Caco-2 (cell line): ENCODE measurements at regions not wholly inside any gene's neighbourhood (a gene's known extent, or its start where the extent isn't known, plus 50 kb on each side); places are given as distances from the start of the nearest gene placed in this dataset.

Experiments
- BruUV-seq: library from RNA; stranded (reverse); fragments of 400-500 nt; replicated peaks from 2 replicates; lab custom pipeline; 2021; lab: Mats Ljungman, UMichigan
- CTCF ChIA-PET: fragments of 300-600 bp; sonication (Branson Sonifier 250); formaldehyde crosslinking; loops from one replicate; lab custom pipeline; 2022; ENCODE audit warnings: antibody characterized with exemption; lab: Charles Lee
- POLR2A ChIA-PET: fragments of 300-600 bp; sonication (Branson Sonifier 250); formaldehyde crosslinking; loops from one replicate; lab custom pipeline; 2022; ENCODE audit warnings: antibody characterized with exemption; lab: Charles Lee
- DNase-seq, 2 experiments: peaks; one replicate each; pipeline versions ENCODE4 v3.0.0 to v3.0.0-alpha.2; 2020 to 2022
- H3K27me3 ChIP-seq: replicated peaks from 2 replicates; pipeline ENCODE4 v1.6.0; 2011; ENCODE audit warnings: low read length; ENCODE audit not compliant: control insufficient read depth, insufficient read depth
- H3K36me3 ChIP-seq: 2 replicates; pipeline ENCODE4 v1.5.1; 2011; ENCODE audit warnings: low read length; ENCODE audit not compliant: control insufficient read depth, insufficient read depth
- H3K4me1 ChIP-seq: fragments of 250-450 bp; sonication (Bioruptor Pico); 2 replicates; pipeline ENCODE4 v1.5.1; 2020; ENCODE audit warnings: mild to moderate bottlenecking
- H3K4me3 ChIP-seq: 2 replicates; pipeline ENCODE4 v1.5.1; 2011; ENCODE audit warnings: low read depth, mild to moderate bottlenecking, control low read depth, low read length
- H3K9me3 ChIP-seq: fragments of 250-450 bp; sonication (Bioruptor Pico); 2 replicates; pipeline ENCODE4 v1.5.1; 2020; ENCODE audit warnings: mild to moderate bottlenecking, moderate library complexity
- H3K27ac Mint-ChIP-seq: one replicate; pipeline ENCODE4 v1.8.0; 2022; ENCODE audit warnings: mixed read lengths; ENCODE audit not compliant: unreplicated experiment
- H3K27me3 Mint-ChIP-seq: one replicate; pipeline ENCODE4 v1.8.0; 2022; ENCODE audit warnings: mixed read lengths; ENCODE audit not compliant: insufficient read depth, unreplicated experiment
- H3K36me3 Mint-ChIP-seq: one replicate; pipeline ENCODE4 v1.8.0; 2022; ENCODE audit warnings: mild to moderate bottlenecking, mixed read lengths; ENCODE audit not compliant: insufficient read depth, unreplicated experiment
- H3K4me1 Mint-ChIP-seq: one replicate; pipeline ENCODE4 v1.8.0; 2022; ENCODE audit warnings: low read depth, mixed read lengths; ENCODE audit not compliant: unreplicated experiment
- H3K4me3 Mint-ChIP-seq: one replicate; pipeline ENCODE4 v1.8.0; 2022; ENCODE audit warnings: mild to moderate bottlenecking, moderate library complexity, mixed read lengths; ENCODE audit not compliant: unreplicated experiment
- H3K9me3 Mint-ChIP-seq: one replicate; pipeline ENCODE4 v1.8.0; 2022; ENCODE audit warnings: mixed read lengths; ENCODE audit not compliant: unreplicated experiment
- intact Hi-C: fragments of 100-400 bp; cut with micrococcal nuclease; formaldehyde crosslinking; loops from one replicate; pipeline ENCODE4 v1.10.0; 2022; ENCODE audit not compliant: unreplicated experiment
- TF ChIP-seq, protein P1 (sequence below), 2 experiments: fragments of 200-600 bp in 1 of 2; IDR thresholded peaks; 1 replicate in 1 of 2; 2 replicates in 1 of 2; pipeline versions ENCODE4 v1.5.1 to v1.8.0; 2011 to 2022; ENCODE audit warnings: antibody characterized with exemption in 1 of 2, control low read depth in 1 of 2, inconsistent platforms in 1 of 2, low read depth in 1 of 2, low read length in 1 of 2, mild to moderate bottlenecking in 1 of 2, moderate library complexity in 1 of 2; ENCODE audit not compliant: insufficient read depth in 1 of 2, severe bottlenecking in 1 of 2, unreplicated experiment in 1 of 2

DNA sequence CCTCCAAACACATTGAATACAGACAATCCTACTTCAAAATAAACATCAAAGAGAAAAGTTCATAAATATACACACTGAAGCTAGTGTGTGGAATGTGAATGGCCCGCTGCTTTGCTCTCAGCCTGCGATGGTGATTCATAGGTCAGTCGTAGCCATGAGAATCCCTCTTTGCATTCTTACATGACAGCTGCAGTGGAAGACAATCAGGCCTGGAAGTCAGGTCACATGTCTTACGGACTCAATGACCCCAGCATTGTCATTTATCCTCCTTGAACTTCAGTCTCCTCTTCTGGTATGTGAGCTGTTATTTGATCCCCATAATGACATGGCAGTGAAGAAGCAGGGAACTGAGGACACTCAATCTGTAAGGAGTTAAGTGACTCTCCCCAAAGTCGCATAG, 217.8 kb upstream of the EOMES start:
- Histone ChIP-seq H3K27me3 (no peaks in the 10 kb centered on the region), H3K4me1 (no peaks in the 10 kb centered on the region), H3K36me3 (no peaks in the 10 kb centered on the region), H3K4me3 (no peak overlapping the region), H3K9me3 (no peaks in the 10 kb centered on the region)
- no peaks in the 10 kb centered on the region for H3K36me3 Mint-ChIP-seq
- ChIA-PET POLR2A (no interaction called here), CTCF (no interaction called here)
- no peak overlapping the region for H3K4me3 Mint-ChIP-seq
- intact Hi-C loops = loop anchor here (5.0 kb wide), 1 partner anchor 228 kb away; no protein-coding TSS in a partner anchor
- DNase-seq = no peak
- peaks cover 2% of the 10 kb centered on the region for H3K27me3 Mint-ChIP-seq
- no TSS peak for BruUV-seq
- no peak overlapping the region for H3K27ac Mint-ChIP-seq
- TF ChIP-seq, protein P1, sequence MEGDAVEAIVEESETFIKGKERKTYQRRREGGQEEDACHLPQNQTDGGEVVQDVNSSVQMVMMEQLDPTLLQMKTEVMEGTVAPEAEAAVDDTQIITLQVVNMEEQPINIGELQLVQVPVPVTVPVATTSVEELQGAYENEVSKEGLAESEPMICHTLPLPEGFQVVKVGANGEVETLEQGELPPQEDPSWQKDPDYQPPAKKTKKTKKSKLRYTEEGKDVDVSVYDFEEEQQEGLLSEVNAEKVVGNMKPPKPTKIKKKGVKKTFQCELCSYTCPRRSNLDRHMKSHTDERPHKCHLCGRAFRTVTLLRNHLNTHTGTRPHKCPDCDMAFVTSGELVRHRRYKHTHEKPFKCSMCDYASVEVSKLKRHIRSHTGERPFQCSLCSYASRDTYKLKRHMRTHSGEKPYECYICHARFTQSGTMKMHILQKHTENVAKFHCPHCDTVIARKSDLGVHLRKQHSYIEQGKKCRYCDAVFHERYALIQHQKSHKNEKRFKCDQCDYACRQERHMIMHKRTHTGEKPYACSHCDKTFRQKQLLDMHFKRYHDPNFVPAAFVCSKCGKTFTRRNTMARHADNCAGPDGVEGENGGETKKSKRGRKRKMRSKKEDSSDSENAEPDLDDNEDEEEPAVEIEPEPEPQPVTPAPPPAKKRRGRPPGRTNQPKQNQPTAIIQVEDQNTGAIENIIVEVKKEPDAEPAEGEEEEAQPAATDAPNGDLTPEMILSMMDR (IDR thresholded peaks at IDR 0.05; ENCODE audit: insufficient read depth in 1 of 2, low read depth in 1 of 2, low read length in 1 of 2, severe bottlenecking in 1 of 2, unreplicated experiment in 1 of 2) = no peak
- no peaks in the 10 kb centered on the region for H3K4me1 Mint-ChIP-seq
- no peaks in the 10 kb centered on the region for H3K9me3 Mint-ChIP-seq

- CTCF ChIA-PET = no interaction called here
- peak in 1 of 2 experiments; percentile 20 for DNase-seq
- no peaks in the 10 kb centered on the region for H3K36me3 Mint-ChIP-seq
Measured at GRCh38 chr3:27943106-27943505, 221.0 kb upstream of the EOMES start.

GRCh38 chr3:27945229-27945628, 223.1 kb upstream of the EOMES start:
- Mint-ChIP-seq H3K4me3 (no peak overlapping the region), H3K36me3 (no peaks in the 10 kb centered on the region), H3K4me1 (no peaks in the 10 kb centered on the region), H3K9me3 (no peaks in the 10 kb centered on the region), H3K27ac (no peak overlapping the region), H3K27me3 (peaks cover 2% of the 10 kb centered on the region)
- Histone ChIP-seq H3K4me3 (no peak overlapping the region), H3K9me3 (no peaks in the 10 kb centered on the region), H3K36me3 (no peaks in the 10 kb centered on the region), H3K27me3 (no peaks in the 10 kb centered on the region), H3K4me1 (no peaks in the 10 kb centered on the region)
- no peak for DNase-seq
- BruUV-seq = no TSS peak
- POLR2A ChIA-PET = no interaction called here
- CTCF ChIA-PET = no interaction called here
- intact Hi-C loops = no loop called here
- TF ChIP-seq, protein P1 (IDR thresholded peaks at IDR 0.05; ENCODE audit: insufficient read depth in 1 of 2, low read depth in 1 of 2, low read length in 1 of 2, severe bottlenecking in 1 of 2, unreplicated experiment in 1 of 2) = no peak

More at GRCh38 chr3:27943106-27943505, 221.0 kb upstream of the EOMES start:
- no peak overlapping the region for H3K4me3 ChIP-seq
- H3K36me3 ChIP-seq = no peaks in the 10 kb centered on the region
- H3K4me1 ChIP-seq = no peaks in the 10 kb centered on the region
- no peaks in the 10 kb centered on the region for H3K4me1 Mint-ChIP-seq
- POLR2A ChIA-PET = no interaction called here
- no TSS peak for BruUV-seq
- H3K27me3 ChIP-seq = no peaks in the 10 kb centered on the region
- peaks cover 2% of the 10 kb centered on the region for H3K27me3 Mint-ChIP-seq
- no peaks in the 10 kb centered on the region for H3K9me3 ChIP-seq
- no peak overlapping the region for H3K4me3 Mint-ChIP-seq
- no peaks in the 10 kb centered on the region for H3K9me3 Mint-ChIP-seq
- no peak overlapping the region for H3K27ac Mint-ChIP-seq
- intact Hi-C loops = loop anchor here (1.0 to 5.0 kb wide), 2 partner anchors 231 to 343 kb away; no protein-coding TSS in a partner anchor
- TF ChIP-seq, protein P1 (IDR thresholded peaks at IDR 0.05; ENCODE audit: insufficient read depth in 1 of 2, low read depth in 1 of 2, low read length in 1 of 2, severe bottlenecking in 1 of 2, unreplicated experiment in 1 of 2) = peak; percentile 19 to 44
